Lower leg skin (tissue), 4 donors: ENCODE measurements at regions not wholly inside any gene's neighbourhood (a gene's known extent, or its start where the extent isn't known, plus 50 kb on each side); places are given as distances from the start of the nearest gene placed in this dataset.

Experiments used
- DNase-seq, 2 donors: peaks; one replicate each; pipeline ENCODE4 v3.0.0-alpha.2; 2019; ENCODE audit warnings: low spot score in 2 of 2
- H3K4me3 ChIP-seq: fragments of 200-600 bp; sonication (generic); 2 replicates; pipeline ENCODE4 v1.5.1; 2017; ENCODE audit warnings: mild to moderate bottlenecking, low read depth; ENCODE audit not compliant: poor library complexity, severe bottlenecking
- POLR2A ChIP-seq, 2 donors: fragments of 450-650 bp; IDR thresholded peaks; one replicate each; pipeline ENCODE4 v1.6.1; 2016 to 2017; ENCODE audit warnings: antibody characterized with exemption in 2 of 2, mild to moderate bottlenecking in 1 of 2, moderate library complexity in 1 of 2
- WGBS, 2 donors: methylation state at CpG; one replicate each; pipeline ENCODE4 v1.1.5; 2018; 5-methylcytosine and 5-hydroxymethylcytosine counted together
- intact Hi-C: fragments of 100-400 bp; cut with DNase I; formaldehyde crosslinking; loops from one replicate; pipeline ENCODE4 v1.15.0; 2023; ENCODE audit warnings: low total_unique reads
- TF ChIP-seq, protein P1 (sequence below), 3 donors: fragments of 450-650 bp; IDR thresholded peaks; one replicate each; pipeline ENCODE4 v1.5.1; 2016; ENCODE audit warnings: antibody characterized with exemption in 3 of 3, mild to moderate bottlenecking in 3 of 3, moderate library complexity in 2 of 3

DNA sequence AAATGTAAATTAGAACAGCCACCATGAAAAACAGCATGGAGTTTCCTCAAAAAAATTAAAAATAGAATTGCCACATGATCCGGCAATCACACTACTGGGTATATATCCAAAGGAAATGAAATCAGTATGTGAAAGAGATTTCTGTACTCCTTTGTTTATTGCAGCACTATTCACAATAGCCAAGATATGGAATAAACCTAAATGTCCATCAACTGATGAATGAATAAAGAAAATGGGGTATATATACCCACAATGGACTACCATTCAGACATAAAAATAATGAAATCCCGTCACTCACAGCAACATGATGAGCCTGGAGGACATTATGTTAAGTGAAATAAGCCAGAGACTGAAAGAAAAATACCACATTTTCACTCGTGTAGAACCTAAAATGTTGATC is 296.9 kb downstream of the RAP2B start:
- no peak for DNase-seq
- H3K4me3 ChIP-seq: no peak overlapping the region
- no peak for TF ChIP-seq POLR2A (IDR thresholded peaks at IDR 0.05)
- TF ChIP-seq, protein P1, sequence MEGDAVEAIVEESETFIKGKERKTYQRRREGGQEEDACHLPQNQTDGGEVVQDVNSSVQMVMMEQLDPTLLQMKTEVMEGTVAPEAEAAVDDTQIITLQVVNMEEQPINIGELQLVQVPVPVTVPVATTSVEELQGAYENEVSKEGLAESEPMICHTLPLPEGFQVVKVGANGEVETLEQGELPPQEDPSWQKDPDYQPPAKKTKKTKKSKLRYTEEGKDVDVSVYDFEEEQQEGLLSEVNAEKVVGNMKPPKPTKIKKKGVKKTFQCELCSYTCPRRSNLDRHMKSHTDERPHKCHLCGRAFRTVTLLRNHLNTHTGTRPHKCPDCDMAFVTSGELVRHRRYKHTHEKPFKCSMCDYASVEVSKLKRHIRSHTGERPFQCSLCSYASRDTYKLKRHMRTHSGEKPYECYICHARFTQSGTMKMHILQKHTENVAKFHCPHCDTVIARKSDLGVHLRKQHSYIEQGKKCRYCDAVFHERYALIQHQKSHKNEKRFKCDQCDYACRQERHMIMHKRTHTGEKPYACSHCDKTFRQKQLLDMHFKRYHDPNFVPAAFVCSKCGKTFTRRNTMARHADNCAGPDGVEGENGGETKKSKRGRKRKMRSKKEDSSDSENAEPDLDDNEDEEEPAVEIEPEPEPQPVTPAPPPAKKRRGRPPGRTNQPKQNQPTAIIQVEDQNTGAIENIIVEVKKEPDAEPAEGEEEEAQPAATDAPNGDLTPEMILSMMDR (IDR thresholded peaks at IDR 0.05): no peak
- intact Hi-C loops: no loop called here
- 51 to 69% methylated on average over 3 of the region's 3 CpGs for WGBS, 2 donors

DNA sequence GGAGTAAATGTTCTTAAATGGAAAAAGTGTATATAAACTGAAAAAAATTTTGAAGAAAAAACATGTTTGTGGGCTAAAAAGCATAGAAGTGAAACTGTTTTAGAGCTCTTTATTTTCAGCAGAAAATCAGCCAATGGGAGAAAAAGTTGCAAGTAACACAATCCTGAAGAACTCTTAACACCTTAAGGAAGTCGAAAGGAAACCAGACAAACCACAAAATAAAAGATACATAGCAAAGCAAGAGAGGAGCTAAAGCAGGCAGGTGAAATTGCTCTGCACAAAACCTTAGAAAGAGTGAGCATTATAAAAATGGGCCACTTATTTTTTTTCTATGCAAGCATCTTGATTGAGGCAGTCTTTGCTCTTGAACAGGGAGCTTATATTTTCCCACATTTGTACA is 300.5 kb downstream of the RAP2B start:
- TF ChIP-seq, protein P1 (IDR thresholded peaks at IDR 0.05): no peak
- no peak for TF ChIP-seq POLR2A (IDR thresholded peaks at IDR 0.05)
- intact Hi-C loops: no loop called here
- DNase-seq: no peak
- 59 to 81% methylated on average over 1 of the region's 1 CpG for WGBS, 2 donors
- no peak overlapping the region for H3K4me3 ChIP-seq

DNA sequence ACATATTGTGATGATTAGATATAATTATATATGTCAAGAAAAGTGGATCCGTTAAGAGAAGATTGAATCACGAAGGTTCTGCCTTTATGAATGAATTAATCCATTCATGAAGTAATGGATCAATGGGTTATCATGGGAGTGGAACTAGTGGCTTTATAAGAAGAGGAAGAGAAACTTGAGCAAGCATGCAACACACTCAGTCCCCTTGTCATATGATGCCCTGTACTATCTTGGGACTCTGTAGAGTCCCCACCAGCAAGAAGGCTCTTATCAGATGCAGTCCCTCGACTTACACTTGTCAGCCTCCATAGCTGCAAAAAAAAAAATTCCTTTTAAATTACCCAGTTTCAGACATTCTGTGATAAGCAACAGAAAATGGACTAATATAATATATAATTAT is 301.9 kb downstream of the RAP2B start:
- 84 to 89% methylated on average over 3 of the region's 3 CpGs for WGBS, 2 donors
- TF ChIP-seq, protein P1 (IDR thresholded peaks at IDR 0.05): no peak
- TF ChIP-seq POLR2A (IDR thresholded peaks at IDR 0.05): no peak
- intact Hi-C loops: no loop called here
- no peak overlapping the region for H3K4me3 ChIP-seq
- DNase-seq: no peak

DNA sequence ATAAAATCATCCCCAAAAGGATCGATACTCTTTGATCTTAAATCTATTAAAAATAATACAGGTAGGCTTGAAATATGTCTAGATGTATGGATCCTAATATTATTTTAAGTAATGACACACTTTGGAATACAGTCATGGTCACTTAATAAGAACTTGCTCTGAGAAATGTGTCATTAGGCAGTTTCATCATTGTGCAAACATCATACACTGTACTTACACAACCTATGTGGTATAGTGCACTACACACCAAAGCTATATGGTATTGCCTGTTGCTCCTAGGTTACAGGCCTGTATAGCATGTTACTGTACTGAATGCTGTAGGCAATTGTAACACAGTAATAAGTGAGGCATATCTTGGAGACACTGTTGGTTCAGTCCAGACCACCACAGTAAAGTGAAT is 307.1 kb downstream of the RAP2B start:
- TF ChIP-seq, protein P1 (IDR thresholded peaks at IDR 0.05): no peak
- no peak for TF ChIP-seq POLR2A (IDR thresholded peaks at IDR 0.05)
- DNase-seq: no peak
- intact Hi-C loops: no loop called here
- 96 to 98% methylated on average over 1 of the region's 1 CpG for WGBS, 2 donors
- no peak overlapping the region for H3K4me3 ChIP-seq

DNA sequence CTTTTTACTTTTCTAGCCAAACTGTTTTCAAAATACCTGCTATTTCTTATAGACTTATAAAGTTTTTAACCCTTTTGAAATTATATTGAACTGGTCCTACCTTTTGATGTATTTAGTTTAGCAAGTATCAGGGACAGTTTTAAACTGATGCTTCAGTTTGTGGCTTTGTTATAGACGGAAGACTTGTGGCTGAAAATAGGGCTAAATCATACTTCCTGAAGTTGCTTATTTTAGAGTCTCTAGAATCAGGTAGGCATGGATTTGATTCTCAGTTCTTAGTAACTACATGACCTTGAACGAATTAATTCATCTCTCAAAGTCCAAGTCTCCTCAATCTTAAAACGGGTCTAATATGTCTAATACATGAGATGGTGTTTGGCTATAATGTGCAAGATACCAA is 322.8 kb downstream of the RAP2B start:
- no peak for TF ChIP-seq POLR2A (IDR thresholded peaks at IDR 0.05)
- TF ChIP-seq, protein P1 (IDR thresholded peaks at IDR 0.05): no peak
- H3K4me3 ChIP-seq: no peak overlapping the region
- no peak for DNase-seq
- intact Hi-C loops: no loop called here
- 67 to 81% methylated on average over 3 of the region's 3 CpGs for WGBS, 2 donors

DNA sequence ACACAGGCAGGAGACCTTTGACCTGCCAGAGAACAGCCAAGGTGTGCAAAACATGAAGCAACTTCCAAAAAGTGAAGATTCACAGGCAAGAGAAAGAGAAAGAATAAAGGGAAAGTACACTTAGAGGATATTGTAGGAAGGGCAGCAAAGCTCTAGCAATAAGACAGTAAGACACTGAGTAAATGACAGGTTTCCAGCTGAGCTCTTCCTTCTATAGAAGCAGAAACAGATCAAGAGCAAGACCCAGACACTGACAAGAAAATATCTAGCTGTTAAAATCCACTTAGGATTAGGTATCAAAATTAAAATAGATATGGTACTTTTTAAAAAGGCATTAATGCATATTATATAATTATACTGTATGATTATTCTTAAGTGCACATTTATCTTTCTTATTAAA is 333.4 kb downstream of the RAP2B start:
- no peak for TF ChIP-seq POLR2A (IDR thresholded peaks at IDR 0.05)
- TF ChIP-seq, protein P1 (IDR thresholded peaks at IDR 0.05): no peak
- H3K4me3 ChIP-seq: no peak overlapping the region
- no peak for DNase-seq
- intact Hi-C loops: no loop called here
